KOPT-K1 (cell line): ENCODE measurements at regions not wholly inside any gene's neighbourhood (a gene's known extent, or its start where the extent isn't known, plus 50 kb on each side); places are given as distances from the start of the nearest gene placed in this dataset.
"Not testable (repeated sequence)": the region's sequence is repeated elsewhere in the genome, so short reads cannot be mapped to it uniquely, and the experiment has no call there.

Source experiments
- H3K27ac ChIP-seq: fragments of 200-600 bp; sonication (generic); 2 replicates; pipeline ENCODE4 v1.5.1; 2016; ENCODE audit warnings: antibody characterized with exemption, mild to moderate bottlenecking, low read depth, low read length; ENCODE audit not compliant: poor library complexity, severe bottlenecking
- H3K36me3 ChIP-seq: fragments of 200-600 bp; sonication (generic); 2 replicates; pipeline ENCODE4 v1.5.1; 2017; ENCODE audit warnings: antibody characterized with exemption, mild to moderate bottlenecking, low read length, moderate library complexity; ENCODE audit not compliant: insufficient read depth
- H3K9me3 ChIP-seq: fragments of 200-600 bp; sonication (generic); 2 replicates; pipeline ENCODE4 v1.5.1; 2017; ENCODE audit warnings: antibody characterized with exemption, low read length, mild to moderate bottlenecking; ENCODE audit not compliant: insufficient read depth, poor library complexity, severe bottlenecking

- no peaks in the 10 kb centered on the region for H3K9me3 ChIP-seq
- H3K27ac ChIP-seq: no peak overlapping the region
- H3K36me3 ChIP-seq: no peaks in the 10 kb centered on the region
Measured at GRCh38 chr18:24590946-24591345, 130.5 kb downstream of the HRH4 start.

DNA sequence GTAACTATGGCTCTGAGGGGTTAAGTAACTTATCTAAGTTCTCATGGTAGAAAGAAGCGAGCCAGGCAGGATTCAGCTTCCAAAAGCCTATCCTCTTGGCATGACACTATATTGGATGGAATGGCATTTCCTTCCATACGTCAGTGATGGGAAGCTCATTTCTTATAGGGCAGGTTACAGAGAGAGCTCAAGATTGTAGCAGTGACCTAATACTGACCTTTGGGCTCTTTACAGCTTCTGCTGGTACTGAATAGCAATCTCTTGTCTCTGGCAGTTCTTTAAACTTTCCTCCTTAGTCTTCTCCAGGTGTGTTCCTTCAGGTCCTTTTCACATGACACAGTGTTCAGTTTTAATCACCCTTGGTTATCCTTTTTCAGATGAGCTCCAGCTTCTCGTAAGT, 133.0 kb downstream of the HRH4 start:
- Histone ChIP-seq H3K9me3 (no peaks in the 10 kb centered on the region), H3K36me3 (no peaks in the 10 kb centered on the region), H3K27ac (no peak overlapping the region)

GRCh38 chr18:24593886-24594285, 133.4 kb downstream of the HRH4 start:
- Histone ChIP-seq H3K9me3 (no peaks in the 10 kb centered on the region), H3K36me3 (no peaks in the 10 kb centered on the region), H3K27ac (no peak overlapping the region)

DNA sequence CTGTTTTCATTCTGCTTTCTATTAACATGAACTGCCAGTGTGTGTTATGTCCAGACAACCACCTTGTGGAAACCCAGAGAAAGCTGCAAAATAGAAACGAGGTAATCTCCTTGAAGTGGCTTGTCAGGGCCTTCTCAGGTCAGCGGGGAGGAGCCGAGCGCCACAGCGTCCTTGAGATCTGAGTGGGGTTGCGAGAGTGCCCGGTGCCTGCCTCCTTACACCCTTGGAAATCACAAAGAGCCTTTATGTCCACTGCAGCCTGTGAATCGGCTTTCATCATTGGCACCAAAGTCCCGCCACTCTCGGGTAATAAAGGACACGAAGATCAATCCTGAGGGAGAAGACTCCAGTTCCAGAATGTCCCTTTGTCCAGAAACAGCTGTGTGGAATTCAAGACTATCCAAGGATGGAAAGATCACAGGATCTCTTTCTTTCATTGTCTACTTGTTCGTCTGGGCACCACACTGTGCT, 135.2 kb downstream of the HRH4 start:
- Histone ChIP-seq H3K36me3 (no peaks in the 10 kb centered on the region), H3K27ac (no peak overlapping the region), H3K9me3 (no peaks in the 10 kb centered on the region)

DNA sequence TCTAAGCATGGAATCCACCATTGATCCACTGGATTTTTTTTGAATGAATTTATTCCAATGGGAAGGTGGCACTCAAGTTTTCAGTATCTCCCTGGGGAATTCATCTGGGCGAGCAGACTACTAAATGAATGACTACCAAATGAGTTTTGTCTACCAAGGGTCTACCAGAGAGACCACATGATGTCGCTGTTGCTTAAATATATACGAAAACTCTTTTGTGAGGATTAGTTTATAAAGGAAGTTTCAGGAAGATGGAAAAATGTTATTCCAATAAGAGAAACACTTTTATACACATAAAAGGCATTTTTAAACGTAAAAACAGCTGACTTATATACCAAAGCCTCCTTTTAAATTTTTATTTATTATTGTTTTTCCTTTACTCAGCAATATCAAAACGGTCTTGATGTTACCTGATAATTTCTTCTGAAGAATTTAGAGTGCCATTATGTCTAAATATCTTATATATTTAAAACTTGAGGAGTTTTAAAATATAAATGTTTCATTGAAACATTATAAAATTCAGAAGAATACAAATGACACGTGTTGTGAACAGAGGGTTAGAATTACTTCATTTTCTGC, 139.7 kb downstream of the HRH4 start:
- Histone ChIP-seq H3K27ac (no peak overlapping the region), H3K36me3 (no peaks in the 10 kb centered on the region)

GRCh38 chr18:24601585-24601984, 141.1 kb downstream of the HRH4 start:
- Histone ChIP-seq H3K36me3 (no peaks in the 10 kb centered on the region), H3K9me3 (no peaks in the 10 kb centered on the region), H3K27ac (no peak overlapping the region)

More for the DNA sequence above, 139.7 kb downstream of the HRH4 start:
- no peaks in the 10 kb centered on the region for H3K9me3 ChIP-seq

DNA sequence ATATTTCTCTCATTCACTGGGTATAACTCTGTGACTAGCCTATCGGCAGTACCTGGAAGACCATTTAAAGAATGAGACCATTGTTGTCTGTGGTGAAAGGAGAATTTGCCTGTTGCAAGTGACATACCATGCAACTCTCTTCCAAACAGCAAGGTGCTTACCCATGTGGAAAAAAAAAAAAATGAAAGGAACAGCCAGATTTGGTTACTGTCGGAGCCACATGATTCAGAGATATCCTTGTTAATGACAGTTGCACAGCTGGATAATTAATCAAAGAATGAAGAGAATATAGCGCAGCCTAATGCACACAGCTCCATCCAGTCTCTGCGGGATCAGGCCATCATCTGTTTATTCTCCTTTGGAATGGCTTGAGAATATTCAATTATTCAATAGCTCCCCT, 141.8 kb downstream of the HRH4 start:
- Histone ChIP-seq H3K27ac (no peak overlapping the region), H3K36me3 (no peaks in the 10 kb centered on the region), H3K9me3 (no peaks in the 10 kb centered on the region)

DNA sequence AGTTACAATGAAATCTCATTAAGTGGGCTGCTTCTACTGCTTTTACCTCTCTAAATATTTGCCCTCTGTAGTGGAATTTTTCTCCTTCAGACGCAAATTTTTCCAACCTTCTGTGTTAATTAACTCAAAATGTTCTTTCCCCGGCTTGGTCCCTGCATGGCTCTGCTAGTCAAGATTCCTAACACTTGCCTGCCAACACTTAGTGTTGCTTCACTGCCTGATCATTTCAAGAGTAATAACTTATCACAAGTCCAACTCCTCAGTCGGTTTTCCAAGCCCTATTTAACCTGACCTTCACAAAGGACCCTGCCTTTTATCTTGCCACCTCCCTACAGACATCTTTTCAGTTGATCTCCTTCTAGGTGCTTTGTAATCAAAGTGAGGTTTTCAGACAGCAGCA, 142.7 kb downstream of the HRH4 start:
- Histone ChIP-seq H3K9me3 (no peaks in the 10 kb centered on the region), H3K36me3 (no peaks in the 10 kb centered on the region), H3K27ac (no peak overlapping the region)

GRCh38 chr18:24605444-24605843, 145.0 kb downstream of the HRH4 start:
- no peaks in the 10 kb centered on the region for H3K36me3 ChIP-seq
- H3K9me3 ChIP-seq: no peaks in the 10 kb centered on the region
- H3K27ac ChIP-seq: no peak overlapping the region

- no peak overlapping the region for H3K27ac ChIP-seq
- no peaks in the 10 kb centered on the region for H3K9me3 ChIP-seq
- H3K36me3 ChIP-seq: no peaks in the 10 kb centered on the region
Measured at GRCh38 chr18:24609254-24609653, 148.8 kb downstream of the HRH4 start.

DNA sequence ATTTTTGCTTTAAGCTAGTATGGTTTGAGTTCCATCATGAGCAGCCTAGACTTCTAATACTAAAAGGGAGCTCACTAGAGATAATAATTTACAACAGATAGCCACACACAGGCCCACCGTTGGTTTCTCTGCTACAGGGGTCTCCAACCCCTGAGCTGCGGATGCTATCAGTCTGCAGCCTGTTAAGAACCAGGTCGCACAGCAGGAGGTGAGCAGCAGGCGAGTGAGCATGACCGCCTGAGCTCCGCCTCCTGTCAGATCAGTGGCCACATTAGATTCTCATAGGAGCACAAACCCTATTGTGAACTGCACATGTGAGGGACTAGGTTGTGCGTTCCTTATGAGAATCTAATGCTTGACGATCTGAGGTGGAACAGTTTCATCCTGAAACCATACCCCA, 150.6 kb downstream of the HRH4 start:
- Histone ChIP-seq H3K36me3 (no peaks in the 10 kb centered on the region), H3K27ac (no peak overlapping the region), H3K9me3 (no peaks in the 10 kb centered on the region)

DNA sequence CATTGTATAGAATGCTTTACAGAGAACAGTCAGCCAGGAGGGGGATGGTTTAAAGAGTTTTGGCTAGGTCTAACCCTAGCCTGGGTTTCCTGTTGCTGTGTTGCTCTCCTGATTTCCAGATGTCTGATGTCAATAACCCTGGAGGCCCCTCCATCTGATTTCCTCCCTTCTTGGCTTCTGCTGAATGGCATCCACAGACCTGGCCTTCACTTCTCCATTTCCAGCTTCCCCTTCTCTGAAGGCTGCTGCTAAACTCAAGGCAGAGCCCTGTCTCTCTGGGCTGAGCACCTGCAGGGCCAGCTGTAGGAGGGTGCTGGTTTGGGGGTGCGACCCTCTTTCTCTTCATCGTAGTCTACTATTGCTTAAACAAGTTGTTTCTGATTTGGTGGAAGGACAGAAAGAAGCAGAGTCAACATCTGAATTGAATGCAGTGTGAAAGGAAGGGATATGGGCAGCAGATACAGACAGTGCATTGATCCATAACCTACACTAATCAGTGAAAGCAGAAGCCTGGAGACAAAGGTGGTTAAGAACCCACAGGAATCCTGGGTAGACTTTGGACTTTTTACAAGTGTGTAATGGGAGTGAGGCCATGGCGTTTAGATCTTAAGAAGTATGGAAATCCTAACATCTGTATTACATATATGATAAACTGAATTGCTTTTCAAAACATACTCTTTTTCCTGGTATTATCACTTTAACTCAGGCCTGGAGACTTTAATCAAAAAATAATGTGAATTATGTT, 153.6 kb downstream of the HRH4 start:
- Histone ChIP-seq H3K36me3 (no peaks in the 10 kb centered on the region), H3K9me3 (no peaks in the 10 kb centered on the region), H3K27ac (no peak overlapping the region)

- H3K27ac ChIP-seq: no peak overlapping the region
Measured at GRCh38 chr18:24616653-24617052, 156.2 kb downstream of the HRH4 start.

DNA sequence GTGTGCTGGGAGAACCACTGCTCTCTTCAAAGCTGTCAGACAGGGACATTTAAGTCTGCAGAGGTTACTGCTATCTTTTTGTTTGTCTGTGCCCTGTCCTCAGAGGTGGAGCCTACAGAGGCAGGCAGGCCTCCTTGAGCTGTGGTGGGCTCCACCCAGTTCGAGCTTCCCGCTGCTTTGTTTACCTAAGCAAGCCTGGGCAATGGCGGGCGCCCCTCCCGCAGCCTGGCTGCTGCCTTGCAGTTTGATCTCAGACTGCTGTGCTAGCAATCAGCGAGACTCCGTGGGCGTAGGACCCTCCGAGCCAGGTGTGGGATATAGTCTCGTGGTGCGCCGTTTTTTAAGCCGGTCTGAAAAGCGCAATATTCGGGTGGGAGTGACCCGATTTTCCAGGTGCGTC, 164.0 kb downstream of the HRH4 start:
- H3K27ac ChIP-seq, H3K36me3 ChIP-seq, H3K9me3 ChIP-seq: not testable (repeated sequence)

More at GRCh38 chr18:24616653-24617052, 156.2 kb downstream of the HRH4 start:
- no peaks in the 10 kb centered on the region for H3K9me3 ChIP-seq
- no peaks in the 10 kb centered on the region for H3K36me3 ChIP-seq

DNA sequence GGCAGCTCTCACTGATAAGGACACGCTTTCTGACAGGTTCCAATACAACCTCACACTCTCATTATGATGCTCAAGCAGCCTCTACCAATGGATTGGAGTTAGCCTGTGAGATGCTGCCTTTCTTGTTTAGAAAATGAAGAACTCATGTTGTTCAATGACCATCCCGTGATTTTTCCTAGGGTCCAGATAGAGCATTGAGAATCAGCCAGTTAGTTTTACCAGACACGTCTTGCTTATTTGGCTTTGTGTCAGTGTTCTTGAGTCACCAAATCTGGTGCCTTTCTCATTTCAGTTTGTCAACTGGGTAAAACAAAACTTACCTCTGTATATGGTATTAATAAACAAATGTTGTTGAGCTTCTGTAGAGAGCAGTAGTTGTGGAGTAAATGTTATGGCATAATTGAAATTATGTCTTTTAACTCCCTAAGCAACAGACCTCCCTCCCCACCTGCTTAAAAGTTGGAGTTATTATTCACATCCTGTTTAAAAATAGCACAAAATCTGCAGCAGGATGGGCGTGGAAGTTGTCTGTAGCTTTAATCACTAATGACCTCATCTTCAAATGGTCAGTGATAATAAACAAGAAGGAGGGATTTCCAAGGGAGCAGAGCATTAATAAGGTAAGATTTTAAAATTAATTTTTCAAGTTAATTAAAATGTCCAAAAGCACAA, 167.3 kb downstream of the HRH4 start:
- Histone ChIP-seq H3K36me3 (no peaks in the 10 kb centered on the region), H3K9me3 (no peaks in the 10 kb centered on the region), H3K27ac (no peak overlapping the region)
